Coronary artery (tissue), 2 donors: ENCODE measurements at regions not wholly inside any gene's neighbourhood (a gene's known extent, or its start where the extent isn't known, plus 50 kb on each side); places are given as distances from the start of the nearest gene placed in this dataset.

ENCODE experiments used
- DNase-seq: peaks from one replicate; pipeline ENCODE4 v3.0.0-alpha.2; 2017; ENCODE audit warnings: low spot score
- H3K27ac ChIP-seq, 2 donors: fragments of 200-600 bp; sonication (generic); one replicate each; pipeline ENCODE4 v1.5.1; 2016 to 2019
- H3K4me3 ChIP-seq: fragments of 200-600 bp; sonication (generic); 2 replicates; pipeline ENCODE4 v1.5.1; 2016; ENCODE audit warnings: mild to moderate bottlenecking, moderate library complexity
- CTCF ChIP-seq: fragments of 200-600 bp; sonication (generic); IDR thresholded peaks from one replicate; pipeline ENCODE4 v1.5.1; 2019; ENCODE audit warnings: antibody characterized with exemption

GRCh38 chr12:97748298-97748697 is 285.7 kb downstream of the RMST start:
- TF ChIP-seq CTCF = no peak
- DNase-seq = no peak

GRCh38 chr12:97751704-97752103 is 289.1 kb downstream of the RMST start:
- no peak for TF ChIP-seq CTCF
- H3K27ac ChIP-seq = no peak overlapping the region
- no peak for DNase-seq
- no peak overlapping the region for H3K4me3 ChIP-seq

More at GRCh38 chr12:97748298-97748697, 285.7 kb downstream of the RMST start:
- no peak overlapping the region for H3K4me3 ChIP-seq
- no peak overlapping the region for H3K27ac ChIP-seq

DNA sequence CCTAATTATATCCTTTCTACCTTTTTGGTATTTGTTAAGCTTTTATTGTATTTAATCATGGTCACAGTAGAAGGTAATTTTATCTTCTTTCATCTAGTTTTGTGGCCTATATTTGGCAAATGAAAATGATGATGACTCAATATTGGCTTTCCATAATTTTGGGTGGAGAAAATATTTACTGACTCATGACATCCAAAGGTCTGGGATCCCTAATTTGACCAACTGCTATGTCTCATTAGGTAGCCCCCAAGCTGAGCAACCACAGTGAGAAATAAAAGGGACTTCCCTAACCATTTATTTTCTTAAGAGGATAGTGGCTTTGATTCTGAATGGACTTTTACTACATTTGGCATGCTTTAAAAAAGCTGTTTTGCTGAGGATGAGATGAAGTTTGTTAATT is 289.5 kb downstream of the RMST start:
- DNase-seq = no peak
- no peak for TF ChIP-seq CTCF
- H3K4me3 ChIP-seq = no peak overlapping the region
- H3K27ac ChIP-seq = no peak overlapping the region

DNA sequence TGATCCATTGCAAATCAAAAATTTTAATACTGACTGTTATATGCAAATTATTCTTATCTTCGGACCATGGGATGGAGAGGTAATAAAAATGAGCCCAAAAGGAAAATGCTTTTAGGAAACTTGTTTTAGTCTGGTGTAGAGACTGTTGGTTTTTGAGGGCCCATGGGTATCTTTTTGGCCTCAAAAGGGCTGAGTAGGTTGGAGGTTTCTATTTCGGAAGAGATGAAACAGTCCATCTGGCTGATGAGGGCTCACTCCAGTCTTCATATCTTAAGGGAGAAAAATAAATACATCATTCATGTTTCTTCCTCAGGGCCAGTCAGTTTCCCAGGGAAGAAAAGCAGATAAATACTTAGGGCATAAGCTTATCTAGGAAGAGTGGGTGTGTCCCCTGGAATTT is 290.7 kb downstream of the RMST start:
- no peak for TF ChIP-seq CTCF
- no peak overlapping the region for H3K27ac ChIP-seq
- no peak for DNase-seq
- H3K4me3 ChIP-seq = no peak overlapping the region

DNA sequence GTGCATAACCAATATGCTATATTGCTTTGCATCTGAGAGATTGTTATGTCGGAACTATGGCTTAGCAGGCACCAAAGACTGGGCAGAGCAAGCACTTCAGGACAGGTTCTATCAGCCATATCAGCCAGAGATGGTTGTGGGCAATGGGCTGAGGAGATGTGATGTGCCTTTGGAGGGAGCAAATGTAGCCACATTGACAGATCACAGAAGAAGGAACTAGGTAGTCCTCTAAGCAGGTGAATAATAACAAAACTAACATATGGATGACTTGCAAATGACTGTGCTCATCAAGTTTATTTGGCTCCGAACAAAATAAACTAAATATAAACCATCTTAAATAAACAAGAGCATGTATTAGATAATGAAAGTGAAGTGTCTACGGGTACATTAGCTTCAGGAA is 291.7 kb downstream of the RMST start:
- TF ChIP-seq CTCF = no peak
- no peak for DNase-seq
- no peak overlapping the region for H3K27ac ChIP-seq

DNA sequence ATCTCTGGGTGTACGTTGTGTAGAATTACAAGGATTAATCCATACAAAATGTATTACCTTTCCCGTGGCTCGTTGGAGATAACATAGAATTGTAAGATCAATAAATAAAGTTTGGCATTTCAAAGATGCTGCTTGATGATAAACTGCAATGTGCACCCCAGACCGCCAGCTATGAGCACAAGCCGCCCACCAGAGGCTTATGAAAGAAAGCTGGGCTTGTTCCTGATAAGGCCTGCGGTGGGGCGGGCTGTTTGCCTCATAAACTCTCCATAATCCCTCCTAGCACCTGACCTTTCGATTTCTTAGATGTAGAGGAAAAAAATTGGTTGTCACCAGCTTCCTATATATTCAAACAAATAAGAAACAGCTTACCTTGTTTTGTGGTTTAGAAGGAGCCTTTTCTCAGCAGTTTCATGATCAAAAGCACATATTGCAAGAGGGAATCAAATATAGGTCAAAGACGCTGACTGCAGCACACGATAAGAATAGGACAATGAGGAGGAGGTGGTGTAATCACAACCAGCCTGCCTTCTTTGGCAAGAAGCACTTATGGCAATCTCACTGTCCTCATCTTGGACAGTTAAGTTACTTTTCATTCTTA is 293.6 kb downstream of the RMST start:
- Histone ChIP-seq H3K4me3 (no peak overlapping the region), H3K27ac (peak overlapping the region; percentile 60 to 79)
- TF ChIP-seq CTCF = no peak
- DNase-seq = no peak

More for the DNA sequence above, 291.7 kb downstream of the RMST start:
- no peak overlapping the region for H3K4me3 ChIP-seq

GRCh38 chr12:97756741-97757140 is 294.1 kb downstream of the RMST start:
- no peak for TF ChIP-seq CTCF
- Histone ChIP-seq H3K27ac (peak overlapping the region; percentile 60 to 79), H3K4me3 (peak overlapping the region; percentile 10)
- DNase-seq = no peak
